ENCODE measurements at regions not wholly inside any gene's neighbourhood (a gene's known extent, or its start where the extent isn't known, plus 50 kb on each side); places are given as distances from the start of the nearest gene placed in this dataset.

- TF ChIP-seq EZH2 (IDR thresholded peaks at IDR 0.05) (no peak), CTCF (IDR thresholded peaks at IDR 0.05 in 2 of 3, conservative IDR thresholded peaks at IDR 0.05 in 1 of 3; ENCODE audit: borderline replicate concordance in 1 of 3, insufficient read depth in 1 of 3, low read depth in 2 of 3, low read length in 2 of 3) (no peak), TCF7L2 (IDR thresholded peaks at IDR 0.05; ENCODE audit: borderline replicate concordance, extremely low read depth, insufficient read depth, insufficient read length) (no peak), POLR2A (IDR thresholded peaks at IDR 0.05; ENCODE audit: borderline replicate concordance, extremely low read depth, insufficient read depth, insufficient read length) (no peak), SRF (IDR thresholded peaks at IDR 0.05; ENCODE audit: low read depth) (no peak), REST (IDR thresholded peaks at IDR 0.05; ENCODE audit: low read depth) (no peak), MAX (IDR thresholded peaks at IDR 0.05) (no peak), EZH2phosphoT487 (IDR thresholded peaks at IDR 0.05; ENCODE audit: borderline replicate concordance) (no peak), SIN3A (IDR thresholded peaks at IDR 0.05; ENCODE audit: low read depth) (no peak)
- TF ChIP-seq, protein P1, sequence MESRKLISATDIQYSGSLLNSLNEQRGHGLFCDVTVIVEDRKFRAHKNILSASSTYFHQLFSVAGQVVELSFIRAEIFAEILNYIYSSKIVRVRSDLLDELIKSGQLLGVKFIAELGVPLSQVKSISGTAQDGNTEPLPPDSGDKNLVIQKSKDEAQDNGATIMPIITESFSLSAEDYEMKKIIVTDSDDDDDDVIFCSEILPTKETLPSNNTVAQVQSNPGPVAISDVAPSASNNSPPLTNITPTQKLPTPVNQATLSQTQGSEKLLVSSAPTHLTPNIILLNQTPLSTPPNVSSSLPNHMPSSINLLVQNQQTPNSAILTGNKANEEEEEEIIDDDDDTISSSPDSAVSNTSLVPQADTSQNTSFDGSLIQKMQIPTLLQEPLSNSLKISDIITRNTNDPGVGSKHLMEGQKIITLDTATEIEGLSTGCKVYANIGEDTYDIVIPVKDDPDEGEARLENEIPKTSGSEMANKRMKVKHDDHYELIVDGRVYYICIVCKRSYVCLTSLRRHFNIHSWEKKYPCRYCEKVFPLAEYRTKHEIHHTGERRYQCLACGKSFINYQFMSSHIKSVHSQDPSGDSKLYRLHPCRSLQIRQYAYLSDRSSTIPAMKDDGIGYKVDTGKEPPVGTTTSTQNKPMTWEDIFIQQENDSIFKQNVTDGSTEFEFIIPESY (IDR thresholded peaks at IDR 0.05; ENCODE audit: extremely low read depth, insufficient replicate concordance, low read length) = no peak
Observed at GRCh38 chr16:14353340-14353739, 276.7 kb downstream of the PARN start.
